Caco-2 (cell line): ENCODE measurements at regions not wholly inside any gene's neighbourhood (a gene's known extent, or its start where the extent isn't known, plus 50 kb on each side); places are given as distances from the start of the nearest gene placed in this dataset.
"Not testable (repeated sequence)": the region's sequence is repeated elsewhere in the genome, so short reads cannot be mapped to it uniquely, and the experiment has no call there.

Experiments
- BruUV-seq: library from RNA; stranded (reverse); fragments of 400-500 nt; replicated peaks from 2 replicates; lab custom pipeline; 2021; lab: Mats Ljungman, UMichigan
- CTCF ChIA-PET: fragments of 300-600 bp; sonication (Branson Sonifier 250); formaldehyde crosslinking; loops from one replicate; lab custom pipeline; 2022; ENCODE audit warnings: antibody characterized with exemption; lab: Charles Lee
- POLR2A ChIA-PET: fragments of 300-600 bp; sonication (Branson Sonifier 250); formaldehyde crosslinking; loops from one replicate; lab custom pipeline; 2022; ENCODE audit warnings: antibody characterized with exemption; lab: Charles Lee
- DNase-seq, 2 experiments: peaks; one replicate each; pipeline versions ENCODE4 v3.0.0 to v3.0.0-alpha.2; 2020 to 2022
- H3K27me3 ChIP-seq: replicated peaks from 2 replicates; pipeline ENCODE4 v1.6.0; 2011; ENCODE audit warnings: low read length; ENCODE audit not compliant: control insufficient read depth, insufficient read depth
- H3K36me3 ChIP-seq: 2 replicates; pipeline ENCODE4 v1.5.1; 2011; ENCODE audit warnings: low read length; ENCODE audit not compliant: control insufficient read depth, insufficient read depth
- H3K4me1 ChIP-seq: fragments of 250-450 bp; sonication (Bioruptor Pico); 2 replicates; pipeline ENCODE4 v1.5.1; 2020; ENCODE audit warnings: mild to moderate bottlenecking
- H3K4me3 ChIP-seq: 2 replicates; pipeline ENCODE4 v1.5.1; 2011; ENCODE audit warnings: low read depth, mild to moderate bottlenecking, control low read depth, low read length
- H3K9me3 ChIP-seq: fragments of 250-450 bp; sonication (Bioruptor Pico); 2 replicates; pipeline ENCODE4 v1.5.1; 2020; ENCODE audit warnings: mild to moderate bottlenecking, moderate library complexity
- H3K27ac Mint-ChIP-seq: one replicate; pipeline ENCODE4 v1.8.0; 2022; ENCODE audit warnings: mixed read lengths; ENCODE audit not compliant: unreplicated experiment
- H3K27me3 Mint-ChIP-seq: one replicate; pipeline ENCODE4 v1.8.0; 2022; ENCODE audit warnings: mixed read lengths; ENCODE audit not compliant: insufficient read depth, unreplicated experiment
- H3K36me3 Mint-ChIP-seq: one replicate; pipeline ENCODE4 v1.8.0; 2022; ENCODE audit warnings: mild to moderate bottlenecking, mixed read lengths; ENCODE audit not compliant: insufficient read depth, unreplicated experiment
- H3K4me1 Mint-ChIP-seq: one replicate; pipeline ENCODE4 v1.8.0; 2022; ENCODE audit warnings: low read depth, mixed read lengths; ENCODE audit not compliant: unreplicated experiment
- H3K4me3 Mint-ChIP-seq: one replicate; pipeline ENCODE4 v1.8.0; 2022; ENCODE audit warnings: mild to moderate bottlenecking, moderate library complexity, mixed read lengths; ENCODE audit not compliant: unreplicated experiment
- H3K9me3 Mint-ChIP-seq: one replicate; pipeline ENCODE4 v1.8.0; 2022; ENCODE audit warnings: mixed read lengths; ENCODE audit not compliant: unreplicated experiment
- CTCF ChIP-seq, 2 experiments: fragments of 200-600 bp in 1 of 2; IDR thresholded peaks; 1 replicate in 1 of 2; 2 replicates in 1 of 2; pipeline versions ENCODE4 v1.5.1 to v1.8.0; 2011 to 2022; ENCODE audit warnings: antibody characterized with exemption in 1 of 2, control low read depth in 1 of 2, inconsistent platforms in 1 of 2, low read depth in 1 of 2, low read length in 1 of 2, mild to moderate bottlenecking in 1 of 2, moderate library complexity in 1 of 2; ENCODE audit not compliant: insufficient read depth in 1 of 2, severe bottlenecking in 1 of 2, unreplicated experiment in 1 of 2
- intact Hi-C: fragments of 100-400 bp; cut with micrococcal nuclease; formaldehyde crosslinking; loops from one replicate; pipeline ENCODE4 v1.10.0; 2022; ENCODE audit not compliant: unreplicated experiment

GRCh38 chr20:53865901-53866793, 204.2 kb downstream of the BCAS1 start:
- no TSS peak for BruUV-seq
- ChIA-PET CTCF (interaction anchor here (0.6 to 2.3 kb wide), 15 partner anchors 9 to 287 kb away, joined by 3 to 17 read pairs (median 4); partner anchors contain the start of gene ZNF217), POLR2A (interaction anchor here (0.6 to 2.3 kb wide), 15 partner anchors 9 to 352 kb away, joined by 3 to 12 read pairs (median 5); partner anchors contain the start of gene ZNF217)
- Histone ChIP-seq H3K4me1 (peaks cover 60% of the 10 kb centered on the region), H3K9me3 (no peaks in the 10 kb centered on the region), H3K4me3 (peak overlapping the region; percentile 2; the same call in 1 of the 2 replicates), H3K36me3 (no peaks in the 10 kb centered on the region), H3K27me3 (no peaks in the 10 kb centered on the region)
- DNase-seq: peak; percentile 94 to 95
- Mint-ChIP-seq H3K4me1 (peaks cover 74% of the 10 kb centered on the region), H3K27ac (peak overlapping the region; percentile 84), H3K9me3 (no peaks in the 10 kb centered on the region), H3K36me3 (no peaks in the 10 kb centered on the region), H3K27me3 (no peaks in the 10 kb centered on the region), H3K4me3 (peak overlapping the region; percentile 34)
- intact Hi-C loops: loop anchor here (1.0 to 5.0 kb wide), 9 partner anchors 20 to 272 kb away; no protein-coding TSS in a partner anchor
- no peak for TF ChIP-seq CTCF (IDR thresholded peaks at IDR 0.05; ENCODE audit: insufficient read depth in 1 of 2, low read depth in 1 of 2, low read length in 1 of 2, severe bottlenecking in 1 of 2, unreplicated experiment in 1 of 2)

GRCh38 chr20:53864765-53865683, 205.4 kb downstream of the BCAS1 start:
- not testable (repeated sequence) for DNase-seq, H3K27me3 ChIP-seq, H3K9me3 Mint-ChIP-seq, H3K36me3 ChIP-seq, H3K4me3 ChIP-seq, H3K27me3 Mint-ChIP-seq, H3K36me3 Mint-ChIP-seq, H3K9me3 ChIP-seq
- Mint-ChIP-seq H3K4me1 (peaks cover 67% of the 10 kb centered on the region), H3K4me3 (peak overlapping the region; percentile 34), H3K27ac (peak overlapping the region; percentile 84)
- ChIA-PET POLR2A (interaction anchor here (0.6 to 2.3 kb wide), 8 partner anchors 8 to 157 kb away, joined by 3 to 12 read pairs (median 8); no protein-coding TSS in a partner anchor), CTCF (interaction anchor here (0.7 to 2.3 kb wide), 12 partner anchors 8 to 286 kb away, joined by 3 to 17 read pairs (median 4); partner anchors contain the start of gene ZNF217)
- intact Hi-C loops: loop anchor here (5.0 kb wide), 1 partner anchor 203 kb away; no protein-coding TSS in a partner anchor
- H3K4me1 ChIP-seq: peaks cover 49% of the 10 kb centered on the region
- BruUV-seq: TSS peak; percentile 92

GRCh38 chr20:53863923-53864641, 206.3 kb downstream of the BCAS1 start:
- H3K27ac Mint-ChIP-seq: peak overlapping the region; percentile 84
- H3K36me3 Mint-ChIP-seq, H3K27me3 ChIP-seq, H3K36me3 ChIP-seq, H3K9me3 Mint-ChIP-seq, H3K4me3 ChIP-seq, intact Hi-C loops, H3K27me3 Mint-ChIP-seq, H3K9me3 ChIP-seq, BruUV-seq: not testable (repeated sequence)
- H3K4me1 ChIP-seq: peaks cover 42% of the 10 kb centered on the region
- peaks cover 61% of the 10 kb centered on the region for H3K4me1 Mint-ChIP-seq
- ChIA-PET CTCF (interaction anchor here (1.0 to 1.1 kb wide), 2 partner anchors 13 to 21 kb away, joined by 3 read pairs; no protein-coding TSS in a partner anchor), POLR2A (interaction anchor here (0.6 kb wide), 2 partner anchors 52 to 62 kb away, joined by 3 to 5 read pairs; no protein-coding TSS in a partner anchor)
- DNase-seq: peak in 1 of 2 experiments; percentile 40
- peak overlapping the region; percentile 38 for H3K4me3 Mint-ChIP-seq

- peaks cover 42% of the 10 kb centered on the region for H3K4me1 ChIP-seq
- H3K9me3 Mint-ChIP-seq, H3K27me3 ChIP-seq, BruUV-seq, H3K4me3 Mint-ChIP-seq, H3K36me3 Mint-ChIP-seq, intact Hi-C loops, H3K9me3 ChIP-seq, DNase-seq, H3K36me3 ChIP-seq, H3K4me3 ChIP-seq, H3K27me3 Mint-ChIP-seq: not testable (repeated sequence)
- POLR2A ChIA-PET: interaction anchor here (0.6 kb wide), 1 partner anchor 62 kb away, joined by 5 read pairs; no protein-coding TSS in a partner anchor
- CTCF ChIA-PET: interaction anchor here (1.0 kb wide), 1 partner anchor 21 kb away, joined by 3 read pairs; no protein-coding TSS in a partner anchor
- Mint-ChIP-seq H3K27ac (peak overlapping the region; percentile 84), H3K4me1 (peaks cover 61% of the 10 kb centered on the region)
Measured at GRCh38 chr20:53863535-53863922, 206.9 kb downstream of the BCAS1 start.

GRCh38 chr20:53863039-53863438, 207.4 kb downstream of the BCAS1 start:
- H3K4me3 Mint-ChIP-seq, H3K36me3 Mint-ChIP-seq, POLR2A ChIA-PET, H3K27me3 ChIP-seq, H3K9me3 ChIP-seq, CTCF ChIA-PET, BruUV-seq, H3K36me3 ChIP-seq, H3K27me3 Mint-ChIP-seq, H3K4me3 ChIP-seq, H3K9me3 Mint-ChIP-seq, DNase-seq, intact Hi-C loops: not testable (repeated sequence)
- Mint-ChIP-seq H3K4me1 (peaks cover 61% of the 10 kb centered on the region), H3K27ac (peak overlapping the region; percentile 3)
- H3K4me1 ChIP-seq: peaks cover 42% of the 10 kb centered on the region
